HG03460 (cell line): ENCODE measurements at regions not wholly inside any gene's neighbourhood (a gene's known extent, or its start where the extent isn't known, plus 50 kb on each side); places are given as distances from the start of the nearest gene placed in this dataset.
"Not testable (repeated sequence)": the region's sequence is repeated elsewhere in the genome, so short reads cannot be mapped to it uniquely, and the experiment has no call there.

ENCODE experiments used
- ATAC-seq: cut with Tn5 transposase; IDR thresholded peaks from one replicate; pipeline ENCODE4 v1.9.1; 2021; ENCODE audit not compliant: unreplicated experiment

DNA sequence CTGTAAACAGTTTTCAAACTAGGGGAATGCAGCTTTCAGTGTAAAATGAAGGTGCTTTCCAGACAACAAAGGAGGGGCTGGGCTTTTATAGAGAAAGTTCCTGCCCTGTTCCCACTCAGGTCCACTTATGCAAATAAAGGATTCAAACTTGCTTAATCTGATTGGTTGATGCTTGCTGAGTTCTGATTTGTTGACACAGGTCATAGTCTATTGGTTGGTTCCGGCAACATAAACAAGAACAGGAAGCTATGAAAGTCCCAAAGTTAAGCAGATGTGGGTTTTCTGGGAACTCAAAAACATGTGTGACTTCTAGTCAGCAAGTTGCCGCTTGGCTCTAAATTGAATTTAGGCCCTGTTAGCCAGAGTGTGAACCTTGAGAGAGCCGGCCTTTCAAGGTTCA lies 194.2 kb upstream of the SVIL start:
- ATAC-seq = no peak

DNA sequence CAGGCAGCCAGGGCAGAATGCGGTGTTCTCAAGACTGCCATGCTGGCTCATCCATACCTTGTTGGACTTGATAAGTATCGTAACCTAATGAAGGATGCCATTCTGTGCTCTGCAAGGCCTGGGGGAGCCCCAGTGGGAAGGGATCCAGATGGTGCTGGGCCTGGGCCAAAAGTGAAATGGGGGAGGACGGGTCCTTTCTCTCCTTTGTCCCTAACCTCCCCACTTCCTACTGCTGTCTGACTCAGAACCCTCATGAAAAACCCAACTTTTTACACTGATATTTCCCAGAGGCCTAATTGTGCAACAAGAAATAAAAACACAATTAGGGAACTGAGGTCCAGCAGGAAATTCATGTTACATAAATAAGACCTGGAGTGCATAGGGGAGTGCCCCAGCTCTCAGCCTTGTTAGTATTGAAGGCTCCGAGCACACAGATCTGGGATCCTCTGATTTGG lies 193.7 kb upstream of the SVIL start:
- ATAC-seq = no peak

GRCh38 chr10:29827512-29827911 lies 192.7 kb upstream of the SVIL start:
- ATAC-seq = no peak

GRCh38 chr10:29826801-29827450 lies 192.2 kb upstream of the SVIL start:
- ATAC-seq = no peak

- ATAC-seq = no peak
Measured at GRCh38 chr10:29826221-29826620, 191.4 kb upstream of the SVIL start.

GRCh38 chr10:29823553-29824080 lies 188.8 kb upstream of the SVIL start:
- ATAC-seq = no peak

DNA sequence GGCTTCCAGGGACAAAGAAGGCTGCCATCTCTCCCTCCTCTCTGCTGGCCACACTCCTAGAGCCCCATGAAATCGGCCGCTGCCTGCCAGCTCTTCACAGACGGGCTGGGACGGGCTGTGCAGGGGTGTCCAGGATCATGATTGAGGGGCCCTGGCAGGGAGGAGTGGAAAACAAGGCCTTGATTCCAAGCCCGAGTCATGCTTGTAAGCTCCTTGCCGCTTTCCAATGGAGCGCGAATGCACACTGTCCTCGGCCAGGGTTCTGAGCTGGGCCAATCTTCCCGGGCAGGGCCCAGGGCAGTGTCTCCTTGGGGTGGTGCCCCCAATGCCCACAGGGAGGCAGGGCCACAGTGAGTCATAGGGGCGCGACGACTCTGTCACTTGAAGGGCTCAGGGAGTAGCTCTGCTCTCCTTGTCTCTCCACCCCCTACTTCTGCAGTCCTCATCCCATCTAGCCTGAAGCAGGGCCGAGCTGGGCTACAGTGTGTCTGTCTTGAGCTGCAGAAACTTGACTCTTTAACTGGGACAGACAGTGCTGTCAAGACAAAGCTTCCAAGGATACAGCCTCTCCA lies 186.2 kb upstream of the SVIL start:
- ATAC-seq = no peak

GRCh38 chr10:29816801-29817558 lies 182.2 kb upstream of the SVIL start:
- ATAC-seq = no peak

DNA sequence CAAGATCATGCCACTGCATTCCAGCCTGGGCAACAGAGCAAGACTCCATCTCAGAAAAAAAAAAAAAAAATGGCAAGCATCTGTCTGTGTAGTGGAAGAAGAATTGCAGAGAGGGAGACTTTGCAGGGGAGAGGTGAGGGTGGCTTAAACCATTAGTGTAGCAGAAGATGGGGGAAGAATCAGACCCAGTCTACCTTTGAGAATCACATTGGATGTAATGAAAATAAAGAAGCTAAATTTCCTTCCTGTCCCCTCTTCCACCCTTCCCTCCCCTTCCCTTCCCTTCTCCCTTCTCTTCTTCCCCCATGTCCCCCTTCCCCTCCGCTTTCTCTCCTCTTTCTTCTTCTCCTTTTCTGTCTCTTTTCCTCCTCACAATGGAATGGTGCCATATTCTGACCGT lies 180.8 kb upstream of the SVIL start:
- no peak for ATAC-seq

DNA sequence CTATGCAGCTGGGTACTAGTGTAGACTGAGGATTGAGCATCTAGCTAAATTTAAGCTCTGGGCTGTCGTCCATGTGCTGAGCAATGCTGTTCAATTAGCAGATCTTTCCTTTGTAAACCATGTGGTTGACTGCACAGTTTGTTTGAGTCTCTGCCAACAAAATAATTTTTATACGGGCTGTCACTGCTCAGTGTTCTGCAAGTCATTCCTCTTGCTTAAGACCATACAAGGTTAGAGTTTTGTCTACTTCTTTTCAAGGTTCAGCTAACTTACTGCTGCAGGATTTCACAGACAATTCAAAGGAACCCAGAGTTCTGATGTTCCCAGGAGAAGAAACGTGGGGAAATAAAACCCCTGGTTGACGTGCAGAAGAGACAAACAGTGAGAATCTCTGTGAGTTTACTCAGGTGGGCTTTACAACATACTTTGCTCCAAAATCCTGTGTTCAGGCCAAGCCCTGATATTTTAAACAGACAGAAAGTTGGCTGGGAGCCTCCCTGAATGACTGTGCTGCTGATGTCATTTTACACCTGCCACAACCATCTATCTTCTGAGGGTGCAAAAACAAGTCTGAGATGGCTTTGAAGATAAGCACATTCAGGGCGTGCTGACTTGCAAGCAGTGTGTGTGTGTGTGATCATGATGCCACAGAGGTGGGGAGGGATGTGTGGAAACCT lies 177.1 kb upstream of the SVIL start:
- ATAC-seq = no peak

DNA sequence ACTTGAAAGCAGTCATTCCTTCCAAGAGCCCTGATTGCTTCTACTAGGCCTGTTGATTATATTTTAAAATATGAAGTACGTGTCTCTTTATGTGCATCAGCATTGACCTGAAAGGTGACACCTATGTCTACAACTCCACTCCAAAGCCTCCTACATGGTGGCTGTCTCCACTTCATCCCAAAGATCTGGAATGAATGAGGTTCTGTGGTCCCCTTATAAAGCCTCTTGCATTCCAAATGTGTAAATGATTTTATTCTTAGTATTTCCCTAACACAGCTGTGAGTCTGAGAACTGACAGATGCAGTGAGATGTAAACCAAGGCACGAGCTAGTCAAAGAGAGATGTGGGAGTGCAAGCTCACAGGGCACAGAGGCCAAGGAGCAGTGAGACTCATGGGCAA lies 176.0 kb upstream of the SVIL start:
- ATAC-seq = no peak

GRCh38 chr10:29810231-29810630 lies 175.5 kb upstream of the SVIL start:
- not testable (repeated sequence) for ATAC-seq

DNA sequence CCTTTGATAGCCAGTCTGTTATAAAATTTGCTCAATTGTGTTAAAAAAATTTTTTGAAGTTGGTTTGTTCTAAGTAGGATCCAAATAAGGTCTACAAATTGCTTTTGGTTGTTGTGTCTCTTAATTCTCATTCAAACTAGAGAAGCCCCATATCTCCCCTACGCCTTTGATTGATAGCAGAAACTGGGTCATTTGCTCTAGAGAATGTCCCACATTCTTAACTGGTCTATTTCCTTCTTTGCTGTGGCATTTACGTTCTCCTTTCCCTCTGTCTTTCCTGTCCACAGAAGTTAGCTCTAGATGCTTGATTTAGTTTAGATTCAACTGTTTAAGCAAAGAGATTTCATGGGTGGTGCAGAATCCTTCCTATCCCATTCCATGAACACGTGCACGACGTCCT lies 174.6 kb upstream of the SVIL start:
- ATAC-seq = no peak

DNA sequence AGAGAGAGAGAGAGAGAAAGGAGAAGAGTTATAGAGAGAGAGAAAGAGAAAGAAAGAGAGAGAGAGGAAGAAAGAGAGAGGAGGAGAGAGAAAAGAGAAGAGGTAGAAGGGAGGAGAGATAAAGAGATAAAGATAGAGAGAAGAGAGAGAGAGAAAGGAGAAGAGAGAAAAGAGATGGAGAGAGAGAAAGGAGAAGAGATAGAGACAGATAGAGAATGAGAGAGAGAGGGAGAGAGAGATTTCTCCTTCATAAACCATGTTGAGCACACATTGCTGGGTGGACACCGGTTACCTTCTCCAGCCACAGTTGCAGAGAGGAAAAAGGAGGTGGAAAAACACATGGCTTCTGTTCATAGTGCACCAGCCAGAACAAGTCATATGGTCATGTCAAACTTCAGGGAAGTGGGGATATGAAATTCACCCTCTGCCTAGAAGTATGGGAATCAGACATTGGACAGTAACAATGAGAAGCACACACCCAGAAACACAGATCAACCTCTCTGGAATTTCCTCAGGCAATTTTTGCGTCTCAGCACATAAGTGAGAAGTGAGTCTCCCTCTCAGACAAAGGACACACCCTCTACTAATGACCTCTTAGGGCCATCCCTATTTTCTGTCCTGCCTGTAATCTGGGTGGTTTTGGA lies 172.5 kb upstream of the SVIL start:
- no peak for ATAC-seq

GRCh38 chr10:29806350-29806788 lies 171.6 kb upstream of the SVIL start:
- ATAC-seq = no peak

DNA sequence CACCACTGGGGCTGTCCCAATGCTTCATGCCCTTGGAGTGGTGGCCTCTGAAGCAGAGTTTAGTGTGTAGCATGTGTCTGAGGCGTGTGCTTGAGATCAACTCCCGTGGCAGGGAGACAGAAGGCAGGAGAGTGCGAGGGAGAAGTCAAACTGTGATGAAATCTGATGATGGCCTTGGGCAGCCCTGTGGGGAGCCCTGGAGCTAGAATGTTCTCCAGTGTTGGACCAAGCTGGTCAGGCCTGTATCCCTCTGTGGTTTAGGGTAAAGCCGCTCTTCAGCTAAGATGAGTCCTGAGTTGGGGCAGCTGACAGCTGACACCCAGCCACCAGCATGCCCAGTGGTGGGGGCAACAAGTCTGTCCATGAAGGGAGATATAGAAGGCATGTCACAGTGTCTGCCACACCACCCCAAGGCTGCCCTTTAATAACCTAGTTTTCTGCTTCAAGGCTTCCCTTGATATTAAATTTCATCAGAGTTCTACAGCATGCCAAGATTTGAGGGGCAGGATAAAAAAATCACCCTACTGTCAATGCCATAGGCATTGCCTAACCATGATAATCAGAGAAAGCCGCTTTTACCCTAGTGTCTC lies 170.5 kb upstream of the SVIL start:
- ATAC-seq = no peak

DNA sequence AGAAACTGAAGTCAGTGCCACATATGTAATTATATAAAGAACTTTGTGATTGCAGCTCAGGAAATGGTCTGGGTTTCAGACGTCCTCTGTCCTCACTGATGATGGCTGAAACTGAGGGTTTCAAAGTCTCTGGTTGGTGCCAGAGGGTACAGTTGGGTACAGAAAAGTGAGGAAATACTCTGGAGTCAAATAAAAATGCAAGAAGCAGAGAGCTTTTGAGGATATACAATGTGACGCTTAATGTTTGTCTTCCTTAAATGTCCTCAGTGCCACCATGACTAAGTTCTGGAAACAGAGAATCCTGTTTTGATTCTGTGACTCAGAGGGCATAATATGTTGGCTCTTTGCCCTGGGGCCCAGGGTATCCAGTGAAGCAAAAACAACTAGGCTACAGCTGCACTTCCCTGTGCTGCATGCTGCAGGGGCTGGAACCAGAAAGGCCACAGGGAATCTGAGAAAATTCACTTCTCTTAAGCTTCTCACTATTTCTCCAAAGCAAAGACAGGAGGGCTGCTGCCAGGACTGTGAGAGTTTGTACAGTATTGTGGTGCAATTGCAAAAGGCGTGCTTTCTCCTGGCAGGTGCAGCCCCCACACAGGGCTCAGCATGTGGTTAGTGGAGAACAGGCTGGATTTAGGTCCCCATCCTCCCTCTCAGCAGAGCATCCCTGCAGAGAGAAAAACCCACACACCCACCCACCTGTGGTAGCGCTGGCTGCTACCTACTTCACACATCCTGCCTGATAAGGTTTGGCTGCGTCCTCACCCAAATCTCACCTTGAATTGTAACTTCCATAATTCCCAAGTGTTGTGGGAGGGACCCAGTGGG lies 169.5 kb upstream of the SVIL start:
- no peak for ATAC-seq

DNA sequence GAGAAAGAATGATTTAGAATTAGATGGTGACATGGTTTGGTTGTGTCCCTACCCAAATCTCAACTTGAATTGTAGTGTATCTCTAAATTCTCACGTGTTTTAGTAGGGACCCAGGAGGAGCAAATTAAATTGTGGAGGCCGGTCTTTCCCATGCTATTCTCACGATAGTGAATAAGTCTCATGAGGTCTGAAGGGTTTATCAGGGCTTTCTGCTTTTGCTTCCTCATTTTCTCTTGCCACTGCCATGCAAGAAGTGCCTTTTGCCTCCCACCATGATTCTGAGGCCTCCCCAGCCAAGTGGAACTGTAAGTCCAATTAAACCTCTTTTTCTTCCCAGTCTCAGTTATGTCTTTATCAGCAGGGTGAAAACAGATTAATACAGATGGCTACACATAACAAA lies 167.4 kb upstream of the SVIL start:
- ATAC-seq = no peak

GRCh38 chr10:29798921-29799690 lies 164.3 kb upstream of the SVIL start:
- ATAC-seq = no peak
